ENCODE measurements at regions not wholly inside any gene's neighbourhood (a gene's known extent, or its start where the extent isn't known, plus 50 kb on each side); places are given as distances from the start of the nearest gene placed in this dataset.

GRCh38 chr10:1989090-1989489 lies 251.8 kb upstream of the ADARB2 start:
- DNase-seq: no peak

DNA sequence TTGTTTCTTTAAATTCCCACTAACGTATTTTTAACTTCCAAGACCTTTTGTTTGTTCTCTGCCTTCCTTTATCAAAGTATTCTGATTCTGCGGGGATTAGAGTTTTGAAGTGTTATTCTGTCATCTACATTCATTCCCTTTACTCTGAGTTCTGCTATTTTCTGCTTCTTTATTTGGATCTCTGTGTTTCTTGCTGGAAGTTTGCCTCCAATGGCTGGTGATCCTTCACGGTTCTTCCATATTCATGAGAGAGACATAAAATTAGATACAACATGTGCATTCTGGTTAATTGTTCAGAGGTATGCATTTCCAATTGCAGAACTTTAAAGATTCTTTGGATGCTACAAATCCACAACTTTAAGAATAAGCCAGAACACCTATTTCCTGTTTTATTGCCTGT lies 244.7 kb upstream of the ADARB2 start:
- DNase-seq: no peak

DNA sequence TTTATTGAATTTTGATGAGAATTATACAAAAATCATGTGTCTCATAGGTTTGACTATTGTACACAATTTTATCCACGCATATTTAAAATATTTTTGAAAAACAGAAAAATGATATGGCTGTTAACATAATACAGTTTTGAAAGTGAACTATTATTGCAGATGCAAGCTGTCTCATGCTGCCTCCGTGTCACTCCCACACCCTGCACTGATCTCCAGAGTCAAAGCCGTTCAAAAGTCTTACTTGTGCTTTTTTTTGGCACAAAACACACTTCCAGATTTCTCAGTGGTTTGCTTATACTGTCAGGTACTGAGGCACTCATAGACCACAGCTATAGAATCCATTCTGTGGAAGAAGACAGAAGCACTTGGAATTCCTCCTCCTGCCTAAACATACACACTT lies 243.1 kb upstream of the ADARB2 start:
- DNase-seq: no peak

DNA sequence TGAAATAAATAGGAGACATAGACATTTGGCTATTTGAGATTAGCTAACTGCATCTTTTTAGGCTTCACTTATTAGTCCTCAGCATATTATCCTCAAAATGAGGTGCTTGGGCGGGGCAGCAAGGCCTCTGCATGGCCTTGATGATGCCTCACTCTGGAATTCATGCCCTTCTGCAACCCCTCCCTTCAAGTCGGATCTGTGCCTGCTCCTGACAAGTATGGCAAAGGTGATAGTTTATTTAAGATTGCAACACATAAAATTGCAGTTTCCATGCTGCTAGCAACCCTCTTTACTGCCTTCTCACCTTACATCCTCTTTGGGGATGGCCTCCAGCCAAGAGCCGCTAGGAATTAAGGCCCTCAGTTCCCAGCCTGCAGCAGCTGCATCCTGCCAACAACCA lies 241.3 kb upstream of the ADARB2 start:
- no peak for DNase-seq

- DNase-seq: no peak
Observed at GRCh38 chr10:1977461-1977860, 240.1 kb upstream of the ADARB2 start.

GRCh38 chr10:1972406-1972805 lies 235.1 kb upstream of the ADARB2 start:
- DNase-seq: no peak

GRCh38 chr10:1968257-1969033 lies 231.1 kb upstream of the ADARB2 start:
- DNase-seq: no peak

DNA sequence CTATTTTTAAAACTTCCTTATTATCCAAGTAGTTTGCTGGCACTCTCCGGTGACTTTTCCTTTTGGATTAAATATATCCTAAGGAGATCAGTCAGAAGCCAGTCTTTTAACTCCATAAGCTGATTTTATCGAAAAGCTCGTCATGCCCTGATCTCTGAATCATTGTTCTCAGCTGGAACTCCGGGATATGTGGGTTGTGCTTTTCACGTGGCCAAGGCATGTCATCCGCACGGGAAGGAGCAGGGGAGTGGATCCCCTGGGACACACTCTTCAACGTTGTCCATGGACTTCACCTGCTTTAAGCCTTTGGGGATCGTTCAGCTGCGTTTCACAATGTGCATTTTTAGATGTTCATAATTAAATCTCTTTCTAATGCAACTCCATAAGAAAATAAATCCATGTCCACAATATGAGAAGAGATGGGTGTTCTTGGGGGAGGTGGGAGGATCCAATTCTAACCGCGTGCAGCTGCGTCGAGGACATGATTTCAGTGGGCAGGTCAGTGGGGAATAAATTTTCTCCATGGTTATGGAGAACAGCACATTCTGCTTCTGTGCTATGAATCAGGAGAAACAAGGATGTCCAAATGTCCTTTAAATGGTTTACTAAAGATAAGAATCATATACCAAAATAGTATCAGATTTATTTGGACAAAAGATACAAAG lies 229.5 kb upstream of the ADARB2 start:
- DNase-seq: no peak

- no peak for DNase-seq
Observed at GRCh38 chr10:1964476-1964875, 227.2 kb upstream of the ADARB2 start.

DNA sequence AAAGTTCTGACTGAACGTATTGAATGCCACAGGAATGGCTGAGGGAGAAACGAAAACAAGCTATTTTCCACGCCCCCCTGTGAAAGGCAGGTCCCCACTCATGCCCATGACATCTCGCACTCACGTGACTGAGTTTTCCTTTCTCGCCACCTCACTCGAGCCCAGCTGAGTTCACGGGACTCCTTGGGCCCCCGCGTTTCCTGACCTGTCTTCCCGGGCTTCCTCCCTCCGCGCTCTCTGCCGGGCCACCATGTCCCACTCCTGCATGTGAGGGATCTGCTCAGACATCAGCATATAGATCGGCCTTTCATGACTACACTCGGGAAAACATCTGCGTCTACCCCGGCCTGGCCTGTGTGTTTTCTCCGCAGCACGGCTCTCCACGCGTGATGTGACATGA lies 226.0 kb upstream of the ADARB2 start:
- DNase-seq: no peak

- no peak for DNase-seq
Observed at GRCh38 chr10:1961989-1962388, 224.7 kb upstream of the ADARB2 start.

DNA sequence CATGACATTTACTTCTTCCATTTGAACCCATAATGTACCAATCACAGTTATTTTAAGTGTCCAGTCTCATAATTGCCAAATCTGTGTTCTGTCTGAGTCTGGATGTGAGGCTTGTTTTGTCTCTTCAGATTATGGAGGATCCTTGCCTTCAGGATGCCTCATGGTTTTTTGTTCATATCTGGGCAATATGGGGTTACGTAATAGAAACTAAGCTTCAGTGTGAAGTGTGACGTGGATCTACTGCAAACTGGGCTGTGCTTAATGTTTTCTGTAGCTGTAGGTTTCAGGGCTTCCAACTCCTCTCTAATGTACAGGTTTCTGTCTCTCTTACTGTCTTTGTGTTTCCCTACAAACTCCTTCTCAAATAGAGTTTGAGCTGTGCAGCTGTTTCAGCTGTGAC lies 223.7 kb upstream of the ADARB2 start:
- no peak for DNase-seq

GRCh38 chr10:1957057-1957456 lies 219.7 kb upstream of the ADARB2 start:
- DNase-seq: no peak

DNA sequence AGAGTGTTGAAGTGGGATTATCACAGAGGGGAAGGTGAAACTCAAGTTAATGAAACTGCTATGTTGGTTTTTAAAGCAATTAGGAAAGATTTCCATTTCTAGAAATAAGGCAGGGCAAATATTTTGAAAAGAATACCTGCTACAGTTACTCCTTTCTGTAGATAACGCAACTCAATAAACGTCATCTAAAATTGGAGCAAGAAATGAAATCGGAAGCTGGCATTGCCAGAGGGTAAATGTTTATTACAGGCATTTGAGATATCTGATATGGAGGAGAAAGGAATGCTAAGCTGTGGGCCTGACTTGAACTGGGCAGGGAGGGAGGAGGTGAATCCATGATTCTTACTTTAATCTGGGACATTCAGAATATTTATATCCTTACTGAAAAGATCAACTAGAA lies 217.0 kb upstream of the ADARB2 start:
- DNase-seq: no peak

- DNase-seq: no peak
Observed at GRCh38 chr10:1952126-1953095, 215.1 kb upstream of the ADARB2 start.

DNA sequence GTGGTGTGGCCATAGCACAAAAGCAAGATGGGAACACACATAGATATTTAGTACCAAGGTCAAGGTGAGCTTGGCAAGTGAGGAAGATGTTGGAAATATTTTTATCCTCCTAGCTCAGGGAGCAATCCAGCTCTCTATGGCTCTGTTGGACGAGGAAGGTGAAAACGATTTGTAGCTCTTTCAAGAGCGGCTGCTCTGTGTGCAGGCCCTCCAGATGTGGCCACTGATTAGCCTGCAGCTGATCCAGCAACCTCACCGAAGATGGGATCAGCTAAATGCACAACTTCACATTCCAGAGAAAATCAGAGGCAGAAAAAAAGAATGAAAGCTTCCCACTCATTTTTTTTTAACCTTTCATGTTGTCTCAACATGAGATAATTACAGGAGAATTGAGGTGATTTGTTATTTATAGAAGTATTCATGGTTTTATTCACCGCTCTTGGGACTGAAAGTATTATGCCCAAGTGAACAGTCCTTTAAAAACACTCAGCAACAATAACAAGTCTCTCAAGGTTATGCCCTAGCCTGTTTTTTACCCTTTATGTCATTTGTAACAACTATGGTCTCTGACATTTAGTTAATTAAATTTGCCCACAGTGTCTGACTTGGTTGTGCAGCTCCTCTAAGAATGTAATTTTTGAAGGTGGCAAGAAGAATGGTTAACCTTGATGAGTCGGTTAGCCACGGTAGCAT lies 213.6 kb upstream of the ADARB2 start:
- DNase-seq: no peak

DNA sequence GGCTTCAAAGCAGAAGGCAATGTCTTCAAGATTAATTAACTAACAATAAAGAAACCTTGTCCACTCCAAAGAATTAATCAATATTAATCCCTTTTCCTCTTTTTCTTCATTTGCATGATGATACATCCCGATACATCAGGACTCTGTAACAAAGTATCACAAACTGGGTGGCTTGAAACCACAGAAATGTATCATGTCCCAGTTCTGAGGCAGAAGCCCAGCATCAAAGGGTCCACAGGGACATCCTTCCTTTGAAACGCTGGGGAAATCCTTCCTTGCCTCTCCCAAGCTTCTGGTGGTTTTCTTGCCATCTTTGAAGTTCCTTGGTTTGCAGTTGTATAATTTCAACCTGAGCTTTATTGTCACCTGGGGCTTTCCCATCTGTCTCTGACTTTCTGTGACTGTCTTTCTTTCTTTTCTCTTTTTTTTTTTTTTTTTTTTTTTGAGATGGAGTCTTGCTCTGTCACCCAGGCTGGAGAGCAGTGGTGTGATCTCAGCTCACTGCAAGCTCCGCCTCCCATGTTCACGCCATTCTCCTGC lies 210.2 kb upstream of the ADARB2 start:
- DNase-seq: no peak

DNA sequence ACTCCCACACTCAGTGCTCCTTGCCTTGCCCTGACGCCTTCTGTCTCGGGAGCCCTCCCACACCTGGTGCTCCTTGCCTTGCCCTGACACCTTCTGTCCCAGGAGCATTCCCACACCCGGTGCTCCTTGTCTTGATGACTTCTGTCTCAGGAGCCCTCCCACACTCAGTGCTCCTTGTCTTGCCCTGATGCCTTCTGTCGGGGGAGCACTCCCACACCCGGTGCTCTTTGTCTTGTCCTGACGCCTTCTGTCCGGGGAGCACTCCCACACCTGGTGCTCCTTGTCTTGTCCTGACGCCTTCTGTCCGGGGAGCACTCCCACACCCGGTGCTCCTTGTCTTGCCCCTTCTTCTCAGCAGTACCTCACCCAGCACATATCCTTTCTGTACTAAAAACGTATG lies 207.2 kb upstream of the ADARB2 start:
- DNase-seq: no peak

DNA sequence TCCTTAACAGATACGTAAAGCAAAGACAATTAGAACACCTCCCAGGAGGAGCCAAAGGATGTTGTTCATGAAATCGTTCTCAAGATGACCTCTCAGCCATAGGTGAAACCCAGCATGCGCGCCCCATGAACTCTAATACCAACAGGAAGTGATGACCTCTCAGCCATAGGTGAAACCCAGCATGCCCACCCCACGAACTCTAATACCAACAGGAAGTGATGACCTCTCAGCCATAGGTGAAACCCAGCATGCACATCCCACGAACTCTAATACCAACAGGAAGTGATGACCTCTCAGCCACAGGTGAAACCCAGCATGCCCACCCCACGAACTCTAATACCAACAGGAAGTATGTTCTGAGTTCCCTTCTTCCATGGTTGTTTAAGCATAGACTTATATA lies 205.2 kb upstream of the ADARB2 start:
- DNase-seq: no peak

GRCh38 chr10:1939016-1939415 lies 201.7 kb upstream of the ADARB2 start:
- DNase-seq: no peak

DNA sequence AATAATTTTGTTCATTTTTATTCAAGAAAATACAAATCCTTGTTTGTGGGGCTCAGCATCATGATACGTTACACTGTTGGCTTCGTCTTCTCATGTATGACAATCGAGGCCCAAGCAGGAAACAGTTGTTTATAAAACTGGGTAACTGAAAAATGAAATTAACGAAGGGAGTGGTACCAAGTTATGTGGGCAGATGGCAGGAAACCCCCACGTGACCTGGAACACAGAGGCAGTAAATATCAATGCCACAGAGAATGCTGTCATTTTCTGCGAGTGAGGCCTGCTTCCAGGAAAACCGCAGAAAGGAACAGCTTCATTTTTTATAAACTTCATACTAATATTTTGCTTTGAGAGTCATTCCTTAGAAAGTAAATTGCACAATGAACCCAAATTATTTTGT lies 201.0 kb upstream of the ADARB2 start:
- DNase-seq: no peak

GRCh38 chr10:1935912-1936311 lies 198.6 kb upstream of the ADARB2 start:
- no peak for DNase-seq

Data from hindlimb muscle (tissue), 1 donor.